A549 (cell line): ENCODE measurements at regions not wholly inside any gene's neighbourhood (a gene's known extent, or its start where the extent isn't known, plus 50 kb on each side); places are given as distances from the start of the nearest gene placed in this dataset.

Experiments
- CTCF ChIP-seq: fragments of >200 bp; sonication (Bioruptor Twin); formaldehyde crosslinking; IDR thresholded peaks from 3 replicates; pipeline ENCODE4 v1.5.1; 2016
- HMGXB4 ChIP-seq: fragments of 250-450 bp; sonication (Bioruptor Pico); IDR thresholded peaks from 2 replicates; pipeline ENCODE4 v1.5.0; 2021; ENCODE audit warnings: mild to moderate bottlenecking, moderate library complexity, borderline replicate concordance
- MAX ChIP-seq: IDR thresholded peaks from 2 replicates; pipeline ENCODE4 v1.6.1; 2012
- MYC ChIP-seq: IDR thresholded peaks from 2 replicates; pipeline ENCODE4 v1.6.1; 2012; ENCODE audit warnings: mild to moderate bottlenecking, inconsistent platforms, low read length, improper control_type of control experiment, borderline replicate concordance
- POLR2A ChIP-seq: IDR thresholded peaks from 2 replicates; pipeline ENCODE4 v1.6.1; 2012; ENCODE audit warnings: mild to moderate bottlenecking, low read length
- RCOR1 ChIP-seq: fragments of 150-350 bp; IDR thresholded peaks from 2 replicates; pipeline ENCODE4 v1.6.1; 2014; ENCODE audit warnings: antibody characterized with exemption, low read length, low read depth
- REST ChIP-seq: fragments of 200-600 bp; sonication (generic); IDR thresholded peaks from 2 replicates; pipeline ENCODE4 v1.6.1; 2016; ENCODE audit warnings: antibody characterized with exemption, mild to moderate bottlenecking, moderate library complexity
- SREBF2 ChIP-seq: fragments of 450-650 bp; IDR thresholded peaks from 2 replicates; pipeline ENCODE4 v1.6.1; 2014; ENCODE audit warnings: mild to moderate bottlenecking, moderate library complexity

GRCh38 chr1:177558372-177558771 is 387.6 kb downstream of the BRINP2 start:
- no peak for TF ChIP-seq POLR2A
- TF ChIP-seq REST, result no peak
- TF ChIP-seq RCOR1, result no peak
- TF ChIP-seq CTCF, result no peak
- no peak for TF ChIP-seq MYC
- no peak for TF ChIP-seq SREBF2
- TF ChIP-seq HMGXB4 (CRISPR knock-in tag), result no peak
- no peak for TF ChIP-seq MAX
